Activated naive CD4-positive, alpha-beta T cell treated with anti-CD3 and anti-CD28 coated beads, Interleukin-2, amount 50 U/mL, for 16 hours (primary cell): ENCODE measurements at regions not wholly inside any gene's neighbourhood (a gene's known extent, or its start where the extent isn't known, plus 50 kb on each side); places are given as distances from the start of the nearest gene placed in this dataset.

Experiments used
- DNase-seq: peaks from one replicate; pipeline ENCODE4 v3.0.0-alpha.2; 2020

- no peak for DNase-seq
Observed at GRCh38 chr5:31047621-31048020, 145.9 kb upstream of the CDH6 start.

DNA sequence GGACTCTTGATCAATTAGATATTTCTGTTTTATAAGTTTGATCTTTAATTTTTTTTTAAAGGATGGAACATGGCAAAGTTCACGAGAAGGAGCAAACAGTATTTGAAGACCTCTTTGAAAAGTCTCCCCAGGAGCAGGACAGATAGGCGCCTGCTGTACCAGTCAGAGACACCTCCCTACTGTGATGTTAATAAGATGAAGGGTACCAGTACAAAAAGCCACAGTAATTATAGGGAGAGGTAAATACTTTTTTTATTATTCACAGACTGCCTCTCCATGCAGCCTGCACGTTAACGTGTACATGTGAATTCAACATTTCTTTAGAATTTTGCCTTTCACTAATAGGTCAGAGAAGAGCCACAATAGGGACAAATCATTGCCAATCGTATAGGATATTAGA, 146.5 kb upstream of the CDH6 start:
- DNase-seq: no peak

- no peak for DNase-seq
Observed at GRCh38 chr5:31036411-31036810, 157.1 kb upstream of the CDH6 start.

DNA sequence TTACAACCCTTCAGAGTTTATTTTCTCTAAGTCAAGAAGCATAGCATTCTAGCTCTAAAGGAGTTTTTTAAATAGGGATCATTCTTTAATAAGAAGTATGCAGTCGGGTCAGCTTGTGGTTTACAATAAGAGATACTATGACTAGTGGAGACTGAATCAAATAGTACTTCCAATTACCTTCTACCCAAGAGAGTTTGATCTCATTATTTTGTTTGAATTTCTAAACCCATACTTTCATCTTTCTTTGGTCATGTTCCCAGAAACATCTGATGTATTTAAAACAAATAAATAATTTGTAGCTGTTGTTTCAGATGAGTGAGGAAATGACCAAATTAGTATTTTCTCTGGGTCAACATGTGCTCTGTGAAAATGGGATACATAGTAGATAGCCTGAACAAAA, 160.2 kb upstream of the CDH6 start:
- no peak for DNase-seq

- no peak for DNase-seq
Observed at GRCh38 chr5:31029925-31030324, 163.6 kb upstream of the CDH6 start.

- no peak for DNase-seq
Observed at GRCh38 chr5:31027721-31028120, 165.8 kb upstream of the CDH6 start.

GRCh38 chr5:31023105-31023504, 170.4 kb upstream of the CDH6 start:
- DNase-seq: no peak

GRCh38 chr5:31021181-31021624, 172.3 kb upstream of the CDH6 start:
- no peak for DNase-seq

- no peak for DNase-seq
Observed at GRCh38 chr5:31008231-31008630, 185.3 kb upstream of the CDH6 start.

- no peak for DNase-seq
Observed at GRCh38 chr5:31007672-31008071, 185.8 kb upstream of the CDH6 start.

- DNase-seq: no peak
Observed at GRCh38 chr5:31000287-31000686, 193.2 kb upstream of the CDH6 start.

DNA sequence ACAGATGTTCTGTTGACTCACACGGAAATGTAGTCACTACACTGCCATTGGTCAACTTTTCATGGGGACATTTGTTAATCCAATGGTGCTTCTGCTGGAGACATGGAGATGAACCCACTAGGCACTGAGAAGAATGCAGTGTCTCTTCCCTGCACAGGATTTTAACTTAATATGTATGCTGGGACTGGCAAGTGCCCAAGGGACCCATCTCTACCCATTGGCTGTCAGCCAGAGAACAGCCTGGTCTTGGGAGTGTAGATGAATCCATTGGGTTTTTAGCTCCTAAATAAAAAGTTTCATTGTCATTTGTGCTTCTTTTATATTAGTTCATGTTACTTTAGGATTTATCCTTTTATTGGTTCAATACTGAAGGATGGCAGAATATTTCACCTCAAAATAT, 195.8 kb upstream of the CDH6 start:
- no peak for DNase-seq

GRCh38 chr5:30994902-30995301, 198.6 kb upstream of the CDH6 start:
- no peak for DNase-seq

- no peak for DNase-seq
Observed at GRCh38 chr5:30994176-30994575, 199.3 kb upstream of the CDH6 start.

GRCh38 chr5:30991462-30991861, 202.0 kb upstream of the CDH6 start:
- no peak for DNase-seq

- DNase-seq: no peak
Observed at GRCh38 chr5:30981576-30981975, 211.9 kb upstream of the CDH6 start.

GRCh38 chr5:30968971-30969370, 224.5 kb upstream of the CDH6 start:
- no peak for DNase-seq

GRCh38 chr5:30960036-30960435, 233.4 kb upstream of the CDH6 start:
- no peak for DNase-seq

- no peak for DNase-seq
Observed at GRCh38 chr5:30959238-30959637, 234.2 kb upstream of the CDH6 start.

DNA sequence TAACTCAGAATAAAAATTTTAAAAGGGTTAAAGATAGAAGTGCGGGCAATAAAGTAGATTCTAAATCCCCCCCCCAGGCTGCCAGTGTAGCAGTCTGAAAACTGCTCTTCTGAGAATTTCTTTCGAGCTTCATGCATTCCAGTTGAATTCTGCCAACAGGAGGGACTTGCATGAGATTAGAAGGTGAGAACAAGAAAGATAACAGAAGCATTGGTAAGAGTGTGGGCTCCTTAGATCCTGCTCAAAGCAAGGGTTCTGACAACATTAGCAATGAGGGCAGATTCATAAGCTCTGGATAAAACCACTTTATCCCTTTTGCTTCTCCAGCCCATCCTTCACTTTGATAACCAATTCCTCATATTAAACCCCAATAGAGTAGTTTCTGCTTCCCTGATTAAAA, 235.9 kb upstream of the CDH6 start:
- no peak for DNase-seq

DNA sequence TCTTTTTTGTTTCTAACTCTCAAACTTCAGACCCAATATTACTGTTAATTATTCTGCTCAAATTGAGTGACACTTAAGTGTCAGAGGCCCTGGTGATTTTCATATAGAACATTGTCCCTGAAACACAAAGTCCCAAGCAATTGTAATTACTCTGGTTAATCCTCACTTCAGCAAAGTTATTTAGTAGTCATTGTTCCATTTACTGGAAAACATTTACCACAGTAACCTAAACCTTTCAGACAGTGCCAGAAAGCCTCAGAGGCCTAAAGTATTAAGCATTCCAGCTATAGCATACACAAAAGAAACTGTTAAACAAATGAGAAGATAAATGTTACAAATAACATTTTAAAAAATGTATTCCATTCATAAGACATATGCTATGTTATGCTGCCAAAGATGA, 237.2 kb upstream of the CDH6 start:
- no peak for DNase-seq

DNA sequence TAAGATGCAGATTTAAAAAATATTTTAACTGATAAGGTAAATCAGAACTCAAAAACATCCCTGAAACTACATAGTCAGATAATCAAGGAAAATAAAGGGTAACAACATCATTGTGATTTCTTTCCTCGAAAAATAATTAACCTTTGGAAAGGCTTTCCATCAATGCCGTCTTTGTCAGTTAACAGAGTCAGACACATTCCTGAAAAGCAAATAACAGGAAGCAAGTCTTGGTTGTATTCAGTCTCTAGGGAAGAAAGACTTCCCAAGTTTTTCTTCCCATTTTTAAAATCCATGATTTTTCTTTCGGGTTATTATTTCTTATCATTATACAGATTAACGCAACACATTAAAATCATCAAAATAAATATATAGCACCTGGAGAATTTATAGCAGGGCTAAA, 256.4 kb upstream of the CDH6 start:
- no peak for DNase-seq

DNA sequence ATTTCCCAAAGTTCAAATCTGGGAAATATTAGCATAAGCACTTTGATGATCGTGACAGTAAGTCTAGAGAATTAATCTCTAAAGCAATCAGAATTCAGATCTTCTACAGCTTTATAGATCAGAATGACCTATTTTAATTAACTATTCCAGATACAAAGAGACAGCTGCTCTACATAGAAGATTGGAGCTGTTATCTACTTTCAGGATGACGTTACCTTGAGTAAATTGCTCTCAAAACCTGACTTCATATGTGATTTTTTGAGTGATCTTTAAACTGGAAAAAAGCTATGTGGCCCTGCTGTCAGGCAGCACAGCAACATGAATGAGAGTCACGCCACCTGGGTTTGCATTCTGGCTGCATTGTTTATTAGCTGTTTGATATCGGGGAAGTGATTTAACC, 259.9 kb upstream of the CDH6 start:
- DNase-seq: no peak

GRCh38 chr5:30932273-30933017, 261.0 kb upstream of the CDH6 start:
- no peak for DNase-seq

- no peak for DNase-seq
Observed at GRCh38 chr5:30930736-30931135, 262.8 kb upstream of the CDH6 start.
